H1 (cell line): ENCODE measurements at regions not wholly inside any gene's neighbourhood (a gene's known extent, or its start where the extent isn't known, plus 50 kb on each side); places are given as distances from the start of the nearest gene placed in this dataset.

Source experiments
- BRCA1 ChIP-seq: IDR thresholded peaks from 2 replicates; pipeline ENCODE4 v1.6.1; 2012; ENCODE audit warnings: low read depth, low read length, improper control_type of control experiment
- EP300 ChIP-seq, 2 experiments: IDR thresholded peaks; 1 replicate in 1 of 2; 2 replicates in 1 of 2; pipeline ENCODE4 v1.6.1; 2011 to 2012; ENCODE audit warnings: low read depth in 2 of 2, low read length in 2 of 2, mild to moderate bottlenecking in 2 of 2, borderline replicate concordance in 1 of 2, inconsistent platforms in 1 of 2, moderate library complexity in 1 of 2
- EZH2 ChIP-seq: fragments of 200-600 bp; sonication (generic); IDR thresholded peaks from 2 replicates; pipeline ENCODE4 v1.7.1; 2012; ENCODE audit warnings: low read depth, mild to moderate bottlenecking, moderate library complexity, low read length, inconsistent platforms; ENCODE audit not compliant: severe bottlenecking
- JUND ChIP-seq: IDR thresholded peaks from 2 replicates; pipeline ENCODE4 v1.6.1; 2011; ENCODE audit warnings: mild to moderate bottlenecking, improper control_type of control experiment, low read length
- PHF8 ChIP-seq: fragments of 200-600 bp; sonication (generic); conservative IDR thresholded peaks from 2 replicates; pipeline ENCODE4 v1.7.1; 2012; ENCODE audit warnings: low read depth, mild to moderate bottlenecking, inconsistent platforms, low read length, moderate library complexity
- POLR2A ChIP-seq, 2 experiments: IDR thresholded peaks; 1 replicate in 1 of 2; 2 replicates in 1 of 2; pipeline ENCODE4 v1.6.1; 2011; ENCODE audit warnings: low read depth in 2 of 2, low read length in 2 of 2, mild to moderate bottlenecking in 2 of 2; ENCODE audit errors: control extremely low read depth in 1 of 2
- POLR2AphosphoS5 ChIP-seq: IDR thresholded peaks from 2 replicates; pipeline ENCODE4 v1.6.1; 2011; ENCODE audit warnings: low read depth, low read length
- SIN3A ChIP-seq, 2 experiments: IDR thresholded peaks in 1 of 2; conservative IDR thresholded peaks in 1 of 2; 2 replicates each; pipeline ENCODE4 v1.6.1; 2011 to 2012; ENCODE audit warnings: low read length in 2 of 2, improper control_type of control experiment in 1 of 2, low read depth in 1 of 2, mild to moderate bottlenecking in 1 of 2
- ZNF274 ChIP-seq: IDR thresholded peaks from 2 replicates; pipeline ENCODE4 v1.7.0; 2012; ENCODE audit warnings: low read length, borderline replicate concordance; ENCODE audit errors: extremely low read depth
- TF ChIP-seq, protein P1 (sequence below), 3 experiments: IDR thresholded peaks; 1 replicate in 2 of 3; 2 replicates in 1 of 3; pipeline versions ENCODE4 v1.5.1 to v1.6.1; 2011; ENCODE audit warnings: low read length in 3 of 3, mild to moderate bottlenecking in 3 of 3, inconsistent platforms in 2 of 3, low read depth in 1 of 3, moderate library complexity in 1 of 3; ENCODE audit not compliant: insufficient read depth in 1 of 3; ENCODE audit errors: control extremely low read depth in 1 of 3

- TF ChIP-seq EP300 (IDR thresholded peaks at IDR 0.05; ENCODE audit: borderline replicate concordance in 1 of 2, low read depth in 2 of 2, low read length in 2 of 2) (no peak), ZNF274 (no peak), JUND (no peak), PHF8 (no peak), POLR2AphosphoS5 (no peak), BRCA1 (no peak), EZH2 (no peak), POLR2A (IDR thresholded peaks at IDR 0.05; ENCODE audit: control extremely low read depth in 1 of 2, low read depth in 2 of 2, low read length in 2 of 2) (no peak), SIN3A (conservative IDR thresholded peaks at IDR 0.05 in 1 of 2, IDR thresholded peaks at IDR 0.05 in 1 of 2; ENCODE audit: low read depth in 1 of 2, low read length in 2 of 2) (no peak)
- TF ChIP-seq, protein P1, sequence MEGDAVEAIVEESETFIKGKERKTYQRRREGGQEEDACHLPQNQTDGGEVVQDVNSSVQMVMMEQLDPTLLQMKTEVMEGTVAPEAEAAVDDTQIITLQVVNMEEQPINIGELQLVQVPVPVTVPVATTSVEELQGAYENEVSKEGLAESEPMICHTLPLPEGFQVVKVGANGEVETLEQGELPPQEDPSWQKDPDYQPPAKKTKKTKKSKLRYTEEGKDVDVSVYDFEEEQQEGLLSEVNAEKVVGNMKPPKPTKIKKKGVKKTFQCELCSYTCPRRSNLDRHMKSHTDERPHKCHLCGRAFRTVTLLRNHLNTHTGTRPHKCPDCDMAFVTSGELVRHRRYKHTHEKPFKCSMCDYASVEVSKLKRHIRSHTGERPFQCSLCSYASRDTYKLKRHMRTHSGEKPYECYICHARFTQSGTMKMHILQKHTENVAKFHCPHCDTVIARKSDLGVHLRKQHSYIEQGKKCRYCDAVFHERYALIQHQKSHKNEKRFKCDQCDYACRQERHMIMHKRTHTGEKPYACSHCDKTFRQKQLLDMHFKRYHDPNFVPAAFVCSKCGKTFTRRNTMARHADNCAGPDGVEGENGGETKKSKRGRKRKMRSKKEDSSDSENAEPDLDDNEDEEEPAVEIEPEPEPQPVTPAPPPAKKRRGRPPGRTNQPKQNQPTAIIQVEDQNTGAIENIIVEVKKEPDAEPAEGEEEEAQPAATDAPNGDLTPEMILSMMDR (IDR thresholded peaks at IDR 0.05; ENCODE audit: control extremely low read depth in 1 of 3, insufficient read depth in 1 of 3, low read depth in 1 of 3, low read length in 3 of 3): no peak
Measured at GRCh38 chr3:144141496-144141895, 169.9 kb downstream of the DIPK2A start.
